ENCODE measurements at regions not wholly inside any gene's neighbourhood (a gene's known extent, or its start where the extent isn't known, plus 50 kb on each side); places are given as distances from the start of the nearest gene placed in this dataset.

- no peaks in the 10 kb centered on the region for H3K9me3 ChIP-seq (replicated peaks; ENCODE audit: low read length)
- H3K9ac ChIP-seq (ENCODE audit: low read depth, low read length) = no peak overlapping the region
- H3K36me3 ChIP-seq (ENCODE audit: insufficient read depth, low read length) = no peaks in the 10 kb centered on the region
- H3K4me2 ChIP-seq (ENCODE audit: low read length) = no peak overlapping the region
- H3K27me3 ChIP-seq (ENCODE audit: control insufficient read depth, insufficient read depth, low read length) = no peaks in the 10 kb centered on the region
- H3K4me3 ChIP-seq (ENCODE audit: low read length) = no peak overlapping the region
- H3K4me1 ChIP-seq (ENCODE audit: control insufficient read depth, insufficient read depth, low read length) = no peaks in the 10 kb centered on the region
These were observed 407.9 kb downstream of the PLA2G4A start for GRCh38 chr1:187236676-187237075.

- Histone ChIP-seq H3K4me1 (ENCODE audit: control insufficient read depth, insufficient read depth, low read length) (no peaks in the 10 kb centered on the region), H3K4me2 (ENCODE audit: low read length) (no peak overlapping the region), H3K27me3 (ENCODE audit: control insufficient read depth, insufficient read depth, low read length) (no peaks in the 10 kb centered on the region), H3K4me3 (ENCODE audit: low read length) (no peak overlapping the region), H3K9me3 (replicated peaks; ENCODE audit: low read length) (no peaks in the 10 kb centered on the region), H3K9ac (ENCODE audit: low read depth, low read length) (no peak overlapping the region), H3K36me3 (ENCODE audit: insufficient read depth, low read length) (no peaks in the 10 kb centered on the region)
These were observed 408.8 kb downstream of the PLA2G4A start for GRCh38 chr1:187237542-187237941.

- Histone ChIP-seq H3K36me3 (ENCODE audit: insufficient read depth, low read length) (no peaks in the 10 kb centered on the region), H3K9me3 (replicated peaks; ENCODE audit: low read length) (no peaks in the 10 kb centered on the region), H3K4me2 (ENCODE audit: low read length) (no peak overlapping the region), H3K27me3 (ENCODE audit: control insufficient read depth, insufficient read depth, low read length) (no peaks in the 10 kb centered on the region), H3K4me3 (ENCODE audit: low read length) (no peak overlapping the region), H3K4me1 (ENCODE audit: control insufficient read depth, insufficient read depth, low read length) (no peaks in the 10 kb centered on the region), H3K9ac (ENCODE audit: low read depth, low read length) (no peak overlapping the region)
These were observed 413.2 kb downstream of the PLA2G4A start for GRCh38 chr1:187241971-187242370.

- H3K4me3 ChIP-seq (ENCODE audit: low read length) = no peak overlapping the region
- no peak overlapping the region for H3K9ac ChIP-seq (ENCODE audit: low read depth, low read length)
- H3K9me3 ChIP-seq (replicated peaks; ENCODE audit: low read length) = no peaks in the 10 kb centered on the region
- H3K4me1 ChIP-seq (ENCODE audit: control insufficient read depth, insufficient read depth, low read length) = no peaks in the 10 kb centered on the region
- H3K4me2 ChIP-seq (ENCODE audit: low read length) = no peak overlapping the region
- no peaks in the 10 kb centered on the region for H3K36me3 ChIP-seq (ENCODE audit: insufficient read depth, low read length)
- no peaks in the 10 kb centered on the region for H3K27me3 ChIP-seq (ENCODE audit: control insufficient read depth, insufficient read depth, low read length)
These were observed 415.9 kb downstream of the PLA2G4A start for GRCh38 chr1:187244623-187245022.

- Histone ChIP-seq H3K4me3 (ENCODE audit: low read length) (no peak overlapping the region), H3K36me3 (ENCODE audit: insufficient read depth, low read length) (no peaks in the 10 kb centered on the region), H3K9ac (ENCODE audit: low read depth, low read length) (no peak overlapping the region), H3K4me2 (ENCODE audit: low read length) (no peak overlapping the region), H3K4me1 (ENCODE audit: control insufficient read depth, insufficient read depth, low read length) (no peaks in the 10 kb centered on the region), H3K9me3 (replicated peaks; ENCODE audit: low read length) (no peaks in the 10 kb centered on the region), H3K27me3 (ENCODE audit: control insufficient read depth, insufficient read depth, low read length) (no peaks in the 10 kb centered on the region)
These were observed 416.5 kb downstream of the PLA2G4A start for GRCh38 chr1:187245201-187245600.

GRCh38 chr1:187249196-187249595, 420.4 kb downstream of the PLA2G4A start:
- Histone ChIP-seq H3K4me1 (ENCODE audit: control insufficient read depth, insufficient read depth, low read length) (no peaks in the 10 kb centered on the region), H3K4me2 (ENCODE audit: low read length) (no peak overlapping the region), H3K27me3 (ENCODE audit: control insufficient read depth, insufficient read depth, low read length) (no peaks in the 10 kb centered on the region), H3K4me3 (ENCODE audit: low read length) (no peak overlapping the region), H3K36me3 (ENCODE audit: insufficient read depth, low read length) (no peaks in the 10 kb centered on the region), H3K9me3 (replicated peaks; ENCODE audit: low read length) (no peaks in the 10 kb centered on the region), H3K9ac (ENCODE audit: low read depth, low read length) (no peak overlapping the region)

- Histone ChIP-seq H3K4me2 (ENCODE audit: low read length) (no peak overlapping the region), H3K27me3 (ENCODE audit: control insufficient read depth, insufficient read depth, low read length) (no peaks in the 10 kb centered on the region), H3K36me3 (ENCODE audit: insufficient read depth, low read length) (no peaks in the 10 kb centered on the region)
These were observed 424.2 kb downstream of the PLA2G4A start for GRCh38 chr1:187252923-187253322.

GRCh38 chr1:187257476-187257875, 428.7 kb downstream of the PLA2G4A start:
- H3K4me1 ChIP-seq (ENCODE audit: control insufficient read depth, insufficient read depth, low read length) = no peaks in the 10 kb centered on the region
- no peak overlapping the region for H3K9ac ChIP-seq (ENCODE audit: low read depth, low read length)
- no peak overlapping the region for H3K4me3 ChIP-seq (ENCODE audit: low read length)
- H3K9me3 ChIP-seq (replicated peaks; ENCODE audit: low read length) = no peaks in the 10 kb centered on the region
- no peaks in the 10 kb centered on the region for H3K27me3 ChIP-seq (ENCODE audit: control insufficient read depth, insufficient read depth, low read length)
- H3K36me3 ChIP-seq (ENCODE audit: insufficient read depth, low read length) = no peaks in the 10 kb centered on the region
- H3K4me2 ChIP-seq (ENCODE audit: low read length) = no peak overlapping the region

More at GRCh38 chr1:187252923-187253322, 424.2 kb downstream of the PLA2G4A start:
- H3K9me3 ChIP-seq (replicated peaks; ENCODE audit: low read length) = no peaks in the 10 kb centered on the region
- no peaks in the 10 kb centered on the region for H3K4me1 ChIP-seq (ENCODE audit: control insufficient read depth, insufficient read depth, low read length)
- no peak overlapping the region for H3K9ac ChIP-seq (ENCODE audit: low read depth, low read length)
- no peak overlapping the region for H3K4me3 ChIP-seq (ENCODE audit: low read length)

GRCh38 chr1:187261637-187262036, 432.9 kb downstream of the PLA2G4A start:
- Histone ChIP-seq H3K36me3 (ENCODE audit: insufficient read depth, low read length) (no peaks in the 10 kb centered on the region), H3K4me2 (ENCODE audit: low read length) (no peak overlapping the region)

GRCh38 chr1:187262731-187263130, 434.0 kb downstream of the PLA2G4A start:
- Histone ChIP-seq H3K36me3 (ENCODE audit: insufficient read depth, low read length) (no peaks in the 10 kb centered on the region), H3K9me3 (replicated peaks; ENCODE audit: low read length) (no peaks in the 10 kb centered on the region), H3K4me1 (ENCODE audit: control insufficient read depth, insufficient read depth, low read length) (no peaks in the 10 kb centered on the region), H3K4me2 (ENCODE audit: low read length) (no peak overlapping the region), H3K9ac (ENCODE audit: low read depth, low read length) (no peak overlapping the region), H3K4me3 (ENCODE audit: low read length) (no peak overlapping the region), H3K27me3 (ENCODE audit: control insufficient read depth, insufficient read depth, low read length) (no peaks in the 10 kb centered on the region)

More at GRCh38 chr1:187261637-187262036, 432.9 kb downstream of the PLA2G4A start:
- Histone ChIP-seq H3K27me3 (ENCODE audit: control insufficient read depth, insufficient read depth, low read length) (no peaks in the 10 kb centered on the region), H3K9ac (ENCODE audit: low read depth, low read length) (no peak overlapping the region), H3K4me3 (ENCODE audit: low read length) (no peak overlapping the region), H3K9me3 (replicated peaks; ENCODE audit: low read length) (no peaks in the 10 kb centered on the region), H3K4me1 (ENCODE audit: control insufficient read depth, insufficient read depth, low read length) (no peaks in the 10 kb centered on the region)

- Histone ChIP-seq H3K4me2 (ENCODE audit: low read length) (no peak overlapping the region), H3K4me3 (ENCODE audit: low read length) (no peak overlapping the region), H3K36me3 (ENCODE audit: insufficient read depth, low read length) (no peaks in the 10 kb centered on the region), H3K9ac (ENCODE audit: low read depth, low read length) (no peak overlapping the region), H3K27me3 (ENCODE audit: control insufficient read depth, insufficient read depth, low read length) (no peaks in the 10 kb centered on the region), H3K4me1 (ENCODE audit: control insufficient read depth, insufficient read depth, low read length) (no peaks in the 10 kb centered on the region), H3K9me3 (replicated peaks; ENCODE audit: low read length) (no peaks in the 10 kb centered on the region)
These were observed 436.4 kb downstream of the PLA2G4A start for GRCh38 chr1:187264995-187265602.

- Histone ChIP-seq H3K4me2 (ENCODE audit: low read length) (no peak overlapping the region), H3K4me1 (ENCODE audit: control insufficient read depth, insufficient read depth, low read length) (no peaks in the 10 kb centered on the region), H3K9me3 (replicated peaks; ENCODE audit: low read length) (no peaks in the 10 kb centered on the region), H3K4me3 (ENCODE audit: low read length) (no peak overlapping the region), H3K27me3 (ENCODE audit: control insufficient read depth, insufficient read depth, low read length) (no peaks in the 10 kb centered on the region), H3K9ac (ENCODE audit: low read depth, low read length) (no peak overlapping the region), H3K36me3 (ENCODE audit: insufficient read depth, low read length) (no peaks in the 10 kb centered on the region)
These were observed 437.3 kb downstream of the PLA2G4A start for GRCh38 chr1:187266051-187266450.
